ENCODE measurements at regions not wholly inside any gene's neighbourhood (a gene's known extent, or its start where the extent isn't known, plus 50 kb on each side); places are given as distances from the start of the nearest gene placed in this dataset.
"Not testable (repeated sequence)": the region's sequence is repeated elsewhere in the genome, so short reads cannot be mapped to it uniquely, and the experiment has no call there.

DNA sequence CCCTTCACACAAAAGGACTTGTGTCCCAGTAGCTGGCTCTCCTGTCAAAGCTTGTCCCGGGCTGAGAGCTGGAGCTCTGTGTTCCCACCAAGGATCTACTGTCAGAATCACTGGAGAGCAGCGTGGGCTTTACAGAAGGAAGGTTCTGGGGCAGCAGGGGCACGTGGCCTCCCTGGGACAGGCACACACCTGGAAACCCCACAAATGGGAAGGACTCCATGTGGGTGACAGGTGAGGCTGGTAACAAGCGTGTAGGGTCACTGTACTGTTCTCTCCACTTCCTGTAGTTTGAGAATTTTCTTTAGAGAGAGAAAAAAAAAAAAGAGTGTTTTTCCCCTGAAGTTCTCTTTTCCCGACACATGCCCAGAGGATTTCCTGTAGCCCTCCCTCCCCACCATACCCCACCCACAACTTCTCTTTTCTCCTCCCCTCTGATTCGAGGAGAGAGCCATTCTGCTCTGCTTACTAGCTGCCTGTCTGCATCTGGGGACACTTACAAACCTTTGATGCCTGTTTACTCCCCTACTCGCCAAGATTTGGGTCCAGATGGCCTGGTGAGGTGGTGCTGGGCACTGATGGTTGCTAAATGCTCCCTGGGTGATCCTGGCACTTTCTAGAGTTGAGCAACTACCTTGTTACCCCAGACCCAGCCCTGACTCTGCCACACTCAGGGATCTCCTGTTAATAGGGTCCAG lies 84.1 kb upstream of the SIRPA start:
- no peak for DNase-seq (ENCODE audit: low read depth)

DNA sequence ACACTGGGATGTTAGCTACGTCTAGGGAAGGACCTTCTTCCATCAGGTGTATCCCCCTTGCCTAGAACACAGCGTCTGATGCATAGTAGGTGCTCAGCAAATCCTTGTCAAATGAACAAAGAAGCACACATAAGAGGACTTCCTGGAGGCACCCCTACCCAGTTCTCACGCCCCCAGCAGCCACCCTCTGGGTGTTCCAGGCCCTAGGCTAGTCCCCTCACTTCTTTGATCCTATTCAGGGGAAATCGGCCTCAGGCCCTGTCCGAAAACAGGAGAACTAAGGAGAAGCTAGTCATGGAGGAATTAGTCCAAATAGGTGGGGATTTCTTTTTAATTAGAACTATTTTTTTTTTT lies 84.7 kb upstream of the SIRPA start:
- DNase-seq (ENCODE audit: low read depth), result no peak

DNA sequence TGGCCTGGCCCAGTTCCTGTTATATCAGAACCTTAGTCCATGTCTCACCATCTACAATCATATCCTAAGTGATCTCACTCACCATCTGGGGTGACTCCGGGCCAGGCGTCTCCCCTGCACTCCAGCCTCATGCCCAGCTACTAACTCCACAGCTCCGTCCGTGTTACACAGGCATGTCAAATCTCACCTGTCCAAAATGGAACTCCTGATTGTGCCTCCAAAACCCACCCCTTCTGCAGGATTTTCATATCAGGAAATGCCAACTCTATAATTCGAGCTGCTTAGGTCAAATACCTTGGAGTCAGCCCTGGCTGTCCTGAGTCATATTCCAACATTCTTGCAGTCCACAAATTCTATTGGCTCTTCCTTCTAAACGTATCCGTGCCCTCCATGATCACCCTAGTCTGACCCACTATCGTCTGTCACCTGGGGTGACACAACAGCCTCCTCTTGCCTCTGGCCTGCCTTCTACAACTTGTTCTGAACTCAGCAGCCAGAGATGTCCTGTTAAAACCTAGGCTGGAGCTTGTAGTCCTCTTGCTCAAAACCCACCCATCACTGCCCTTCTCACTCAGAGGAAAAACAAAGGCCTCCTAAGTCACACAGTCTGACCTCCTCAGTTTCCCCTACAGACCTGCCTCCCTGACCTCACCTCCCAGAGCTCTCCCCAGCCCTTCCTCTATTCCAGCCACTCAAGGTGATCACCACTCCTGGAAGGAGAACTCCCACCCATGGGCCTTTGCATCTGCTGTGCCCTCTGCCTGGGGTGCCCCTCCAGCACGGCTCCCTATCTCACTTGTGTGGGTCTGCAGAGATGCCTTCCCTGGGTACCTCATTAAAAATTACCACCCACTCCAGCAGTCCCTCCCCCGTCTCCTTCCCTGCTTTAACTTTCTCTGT lies 85.3 kb upstream of the SIRPA start:
- no peak for DNase-seq (ENCODE audit: low read depth)

DNA sequence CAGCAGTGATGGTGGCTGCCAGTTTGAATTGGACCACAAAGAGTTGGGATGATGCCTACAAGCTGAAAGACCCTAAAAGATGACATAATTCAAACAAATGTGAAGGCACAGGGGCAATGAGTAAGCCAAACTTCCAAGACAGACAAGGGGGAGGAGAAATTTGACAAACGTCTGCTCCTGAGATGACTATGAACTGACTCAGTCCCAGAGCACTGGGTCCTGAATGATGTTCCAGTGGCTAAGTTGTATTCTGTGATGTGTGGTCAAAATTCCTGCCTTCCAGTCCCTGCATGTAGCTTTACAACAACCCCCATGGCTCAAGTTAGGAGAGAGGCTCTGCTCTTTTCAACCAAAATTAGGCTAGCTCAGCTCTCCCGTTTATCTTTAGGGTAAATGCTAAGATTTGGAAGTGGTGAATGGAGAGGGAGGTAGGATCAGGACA lies 86.1 kb upstream of the SIRPA start:
- no peak for DNase-seq (ENCODE audit: low read depth)

DNA sequence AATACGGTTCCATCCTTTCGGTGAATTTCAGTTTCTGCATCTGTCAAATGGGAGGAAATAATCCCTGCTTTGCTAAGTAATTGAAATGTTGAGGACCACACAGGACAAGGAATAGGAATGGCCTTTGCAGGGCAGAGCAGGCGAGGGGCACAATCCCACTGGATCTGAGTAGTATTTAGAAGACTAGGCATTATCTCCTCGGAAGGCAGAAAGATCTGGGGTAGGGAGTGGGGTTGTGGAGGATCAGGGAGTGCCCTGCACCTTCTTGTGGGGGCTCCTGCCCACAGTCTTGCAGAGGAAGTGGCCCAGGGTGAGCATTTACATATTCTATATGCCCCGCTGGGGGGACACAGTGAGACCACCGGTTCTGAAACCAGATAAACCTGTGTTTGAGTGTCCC lies 87.1 kb upstream of the SIRPA start:
- no peak for DNase-seq (ENCODE audit: low read depth)

DNA sequence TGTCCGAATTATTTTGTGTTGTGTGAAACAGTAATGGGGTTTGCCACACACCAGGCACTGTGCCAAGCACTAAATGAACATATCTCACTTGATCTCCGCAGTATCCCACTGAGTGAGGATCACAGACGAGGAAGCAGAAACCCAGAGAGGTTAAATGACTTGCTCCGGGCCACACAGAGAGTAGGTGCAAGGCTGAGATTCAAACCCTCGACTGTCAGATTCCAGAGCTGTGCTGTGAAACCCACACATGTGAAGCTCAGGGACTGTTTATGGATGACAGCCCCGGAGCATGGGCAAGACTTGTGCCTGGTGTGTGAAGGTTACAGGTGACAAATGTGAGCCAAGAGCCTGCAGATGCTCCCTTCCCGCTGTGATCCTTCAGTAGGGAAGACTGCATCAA lies 87.8 kb upstream of the SIRPA start:
- DNase-seq (ENCODE audit: low read depth), result no peak

DNA sequence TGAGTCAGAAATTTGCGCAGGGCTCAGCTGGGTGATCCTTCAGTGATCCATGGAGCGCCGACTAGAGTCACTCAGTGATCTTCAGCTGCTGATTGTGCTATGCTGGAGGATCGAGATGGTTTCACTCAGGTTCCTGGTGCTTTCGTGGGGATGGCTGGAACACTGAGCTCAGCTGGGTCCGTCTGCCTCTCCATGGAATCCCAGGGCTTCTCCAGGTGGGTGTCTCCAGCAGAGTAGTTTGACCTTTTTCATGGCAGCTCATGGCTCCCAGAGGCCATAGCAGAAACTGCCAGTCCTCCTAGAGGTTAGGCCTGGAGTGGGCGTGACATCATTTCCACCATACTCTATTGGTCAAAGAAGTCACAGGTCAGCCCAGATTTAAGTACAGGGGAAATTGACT lies 88.8 kb upstream of the SIRPA start:
- DNase-seq (ENCODE audit: low read depth), result no peak

DNA sequence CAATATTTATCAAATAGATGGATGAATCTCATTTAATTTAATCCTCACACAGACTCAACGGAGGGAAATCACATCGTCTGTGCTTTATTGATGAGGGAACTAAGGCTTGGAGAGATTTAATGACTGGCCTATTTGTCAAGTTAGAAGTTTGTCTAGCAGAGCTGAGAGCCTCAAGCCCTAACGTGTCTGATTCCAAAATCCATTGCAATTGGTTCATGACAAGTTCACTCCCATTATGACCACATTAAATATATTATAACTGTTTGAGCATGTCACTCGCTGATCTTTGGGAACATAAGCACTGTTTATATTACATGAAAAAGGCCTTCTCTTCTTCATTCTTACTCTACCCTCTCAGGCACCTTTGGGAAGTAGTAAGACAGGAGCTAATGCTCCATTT lies 89.4 kb upstream of the SIRPA start:
- DNase-seq (ENCODE audit: low read depth), result no peak

DNA sequence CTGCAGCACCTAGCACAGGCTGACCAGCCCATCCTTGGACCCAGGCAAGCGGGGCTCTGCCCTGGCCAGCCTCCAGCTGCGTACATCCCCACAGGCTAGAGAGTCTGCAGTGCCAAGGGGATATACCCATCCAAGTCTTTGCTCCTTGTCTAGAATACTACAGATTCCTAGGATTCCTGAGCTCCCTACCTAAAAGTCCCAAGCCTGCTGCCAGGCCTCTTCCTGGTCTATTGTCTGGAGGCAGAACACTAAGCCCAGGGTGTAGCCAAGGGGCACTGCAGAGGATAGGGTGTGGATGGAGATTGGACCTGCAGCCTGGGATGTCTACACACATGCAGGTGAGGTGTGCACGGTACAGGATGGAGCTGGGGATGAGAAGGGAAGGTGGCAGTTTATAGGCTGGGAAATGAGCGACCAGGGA lies 90.0 kb upstream of the SIRPA start:
- no peak for DNase-seq (ENCODE audit: low read depth)

DNA sequence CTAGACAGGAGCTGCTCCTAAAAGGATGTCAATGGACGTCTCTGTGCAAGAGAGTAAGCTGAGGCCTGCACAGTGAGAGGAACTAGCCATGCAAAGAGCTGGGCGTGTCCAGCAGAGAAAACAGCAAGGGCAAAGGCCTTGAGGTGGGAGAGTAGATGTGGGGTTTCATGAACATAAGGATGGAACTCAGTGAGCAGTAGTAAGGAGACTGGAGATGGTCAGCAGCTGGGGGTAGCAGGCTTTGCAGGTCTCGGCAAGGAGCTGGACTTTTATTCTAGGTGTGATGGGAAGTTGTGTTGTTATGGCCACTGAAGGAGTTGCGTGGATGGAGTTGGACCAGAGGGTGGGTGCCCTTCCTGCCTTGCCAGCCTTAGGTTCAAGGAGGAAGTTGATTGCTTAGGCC lies 90.7 kb upstream of the SIRPA start:
- no peak for DNase-seq (ENCODE audit: low read depth)

DNA sequence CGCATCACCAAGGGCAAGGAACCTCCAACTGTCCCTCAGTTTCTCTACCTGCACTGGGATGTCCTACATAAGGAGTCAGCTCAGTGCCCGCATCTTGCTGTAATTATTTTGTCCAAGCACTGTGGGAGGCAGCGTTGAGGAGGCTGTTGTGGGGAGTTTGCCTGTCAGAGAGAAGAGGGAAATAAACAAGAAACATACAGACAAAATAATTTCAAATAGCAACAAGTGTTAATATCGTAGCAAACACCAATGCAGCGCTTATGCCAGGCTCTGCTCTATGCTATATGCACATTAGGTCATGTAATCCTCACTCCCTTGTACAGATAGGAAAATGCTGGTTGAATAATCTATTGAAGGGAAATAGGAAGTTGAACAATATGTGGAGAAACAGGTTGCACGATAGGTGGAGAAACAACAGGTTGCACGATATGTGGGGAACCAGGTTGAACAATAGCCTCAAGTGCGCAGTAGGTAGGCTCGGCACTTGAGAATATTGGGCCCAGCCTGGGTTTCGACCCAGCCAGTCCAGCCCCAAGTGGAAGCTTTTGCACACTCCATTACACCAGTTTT lies 91.2 kb upstream of the SIRPA start:
- DNase-seq (ENCODE audit: low read depth), result no peak

DNA sequence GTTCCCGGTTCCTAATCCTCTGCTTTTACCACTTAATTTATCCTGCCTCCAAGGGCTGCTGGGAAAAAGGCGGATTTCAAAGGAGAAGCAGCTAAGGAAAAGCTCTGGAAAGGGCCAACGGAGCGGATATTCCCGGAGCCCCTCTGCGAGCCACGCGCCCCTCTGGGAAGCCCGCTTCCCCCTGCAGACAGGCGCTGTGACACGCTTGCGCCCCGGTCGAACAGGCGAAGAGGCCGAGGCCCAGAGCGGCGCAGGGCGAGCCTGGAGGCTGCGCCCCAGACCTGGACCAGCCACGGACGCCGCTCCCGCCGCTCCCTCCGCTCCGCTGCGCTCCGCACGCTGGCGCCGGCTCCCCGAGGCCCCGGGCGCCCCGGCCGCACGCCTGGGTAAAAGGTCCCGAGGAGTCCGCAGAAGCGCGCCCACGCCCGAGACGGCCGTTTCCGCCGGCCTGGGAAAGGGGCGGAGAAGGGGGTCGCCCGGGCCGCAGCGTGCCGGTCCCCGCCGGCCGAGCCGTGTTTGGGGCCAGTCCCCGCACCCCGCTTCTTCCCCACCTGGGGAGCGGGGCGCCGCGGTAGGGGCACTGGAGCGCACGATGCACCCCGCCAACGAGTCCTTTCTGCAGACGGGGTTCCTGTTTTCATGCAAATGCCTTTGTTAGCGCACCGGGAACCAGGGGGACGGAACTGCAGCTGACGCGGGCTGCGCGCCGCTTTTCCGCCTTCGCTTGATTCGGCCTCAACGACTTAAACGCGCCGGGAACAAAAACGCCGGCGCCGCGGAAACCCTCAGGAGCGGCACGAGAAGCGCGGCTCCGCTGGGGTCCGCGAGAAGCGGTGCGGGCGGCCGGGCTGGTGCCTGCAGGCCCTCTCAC lies 91.9 kb upstream of the SIRPA start:
- no peak for DNase-seq (ENCODE audit: low read depth)

DNA sequence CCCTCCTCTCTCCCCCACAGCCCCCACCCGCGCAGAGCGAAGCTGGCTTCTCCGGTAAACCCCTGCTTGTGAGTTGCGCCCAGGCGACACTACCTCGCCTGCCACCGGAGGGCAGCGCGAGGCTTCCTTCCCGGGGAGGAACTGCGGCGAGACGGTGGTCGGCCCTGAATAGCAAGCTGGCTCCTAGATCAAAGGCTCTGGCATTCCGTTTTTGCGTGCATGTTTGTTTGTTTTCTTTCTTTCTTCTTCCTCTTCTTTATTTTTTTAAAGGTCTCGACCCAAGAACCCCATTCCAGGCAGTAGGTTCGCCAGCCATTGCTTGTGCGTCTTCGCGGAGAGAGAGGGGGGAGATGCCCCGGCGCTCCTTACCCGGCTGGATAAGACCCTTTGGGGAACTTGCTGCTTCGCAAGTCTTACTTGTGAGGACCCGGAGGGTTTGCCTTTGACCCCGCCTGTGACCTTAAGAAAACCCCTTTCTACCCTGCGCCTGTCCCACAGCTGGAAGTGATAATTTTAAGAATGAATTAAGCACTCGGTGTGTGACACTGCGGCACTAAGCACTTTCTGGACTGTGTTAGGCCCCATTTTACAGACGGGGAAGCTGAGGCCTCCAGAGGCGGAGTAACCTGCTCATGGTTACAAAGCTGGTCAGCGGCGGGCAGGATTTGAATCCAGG lies 92.7 kb upstream of the SIRPA start:
- peak; percentile 31 for DNase-seq (ENCODE audit: low read depth)

DNA sequence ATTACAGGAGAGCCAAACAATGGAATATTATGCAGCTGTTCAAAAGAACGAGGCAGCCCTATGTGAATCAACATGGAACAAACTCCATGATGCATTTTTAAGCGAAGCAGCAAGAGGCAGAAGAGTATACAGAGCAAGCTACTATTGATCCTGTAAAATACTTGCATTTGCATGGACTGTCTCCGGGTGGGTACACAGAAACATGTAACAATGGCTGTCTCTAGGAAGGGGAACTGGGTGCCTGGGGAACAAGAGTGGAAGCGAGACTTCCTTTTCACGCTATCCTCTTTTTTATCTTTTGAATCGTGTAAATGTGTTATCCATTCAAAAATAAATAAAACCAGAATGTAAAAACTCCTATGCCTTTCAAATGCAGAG lies 93.3 kb upstream of the SIRPA start:
- DNase-seq (ENCODE audit: low read depth), result no peak

DNA sequence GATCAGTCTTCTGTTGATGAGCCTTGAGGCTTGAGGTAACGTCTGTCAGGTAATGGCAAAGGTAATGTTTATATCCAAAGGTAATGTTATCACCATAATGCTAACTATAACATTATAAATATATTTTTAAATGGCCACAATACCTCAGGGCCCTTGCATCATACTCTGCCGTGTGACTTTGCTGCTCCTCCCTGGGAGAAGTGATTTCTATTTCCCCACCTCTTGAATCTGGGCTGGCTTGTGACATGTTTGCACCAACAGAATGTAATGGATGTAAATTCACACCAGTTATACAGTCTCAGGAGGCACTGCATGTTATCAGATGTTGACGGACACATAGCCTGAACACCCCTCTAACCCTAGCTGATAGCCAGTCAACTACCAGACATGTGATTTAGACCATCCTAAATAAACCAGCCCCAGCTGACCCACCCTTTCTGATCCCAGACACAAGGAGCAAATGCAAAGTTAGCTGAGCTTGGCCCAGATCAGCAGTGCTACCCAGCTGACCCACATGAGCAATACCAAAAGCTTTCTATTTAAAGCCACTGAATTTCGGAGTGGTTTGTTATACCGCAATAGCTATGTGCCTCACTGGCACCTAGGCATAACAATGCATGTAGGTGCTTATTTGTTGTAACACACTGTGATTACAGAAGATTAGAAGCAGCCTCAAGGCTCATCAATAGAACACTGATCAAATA lies 93.8 kb upstream of the SIRPA start:
- DNase-seq (ENCODE audit: low read depth), result no peak

DNA sequence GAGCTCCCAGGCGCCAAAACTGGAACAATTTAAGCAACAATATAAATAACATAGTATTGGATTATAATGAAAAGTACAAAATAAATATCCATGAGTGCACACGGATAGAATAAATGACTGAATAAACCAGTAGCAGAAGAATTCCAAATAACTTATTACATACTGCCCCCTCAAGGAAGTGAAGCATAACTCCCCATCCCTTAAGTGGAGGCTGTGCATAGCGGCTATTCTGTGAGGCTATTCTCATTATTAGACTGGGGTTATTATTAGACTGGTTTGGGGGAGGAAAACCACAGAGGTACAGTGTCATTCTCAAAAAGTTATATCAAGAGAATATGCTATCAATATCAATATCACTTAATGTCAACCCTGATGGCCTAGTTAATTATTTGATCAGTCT lies 94.4 kb upstream of the SIRPA start:
- DNase-seq (ENCODE audit: low read depth), result no peak

DNA sequence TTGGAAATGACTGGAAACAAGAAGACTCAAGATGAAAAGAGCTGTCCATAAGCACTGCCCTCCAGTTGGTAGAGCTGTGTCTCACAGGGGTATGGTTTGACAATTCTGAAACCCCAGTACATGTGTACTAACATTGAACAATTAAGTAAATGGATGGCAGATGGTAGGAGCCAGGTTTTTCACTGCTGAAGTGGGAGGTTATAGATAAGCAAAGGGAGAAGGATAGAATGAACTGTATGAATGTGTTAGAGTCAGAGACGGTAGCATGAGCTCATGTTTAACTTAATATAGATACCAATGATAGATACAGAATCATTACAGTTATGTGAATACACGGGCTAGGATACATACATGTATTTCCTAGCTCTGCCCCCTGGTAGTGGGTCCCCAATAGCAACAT lies 95.0 kb upstream of the SIRPA start:
- no peak for DNase-seq (ENCODE audit: low read depth)

DNA sequence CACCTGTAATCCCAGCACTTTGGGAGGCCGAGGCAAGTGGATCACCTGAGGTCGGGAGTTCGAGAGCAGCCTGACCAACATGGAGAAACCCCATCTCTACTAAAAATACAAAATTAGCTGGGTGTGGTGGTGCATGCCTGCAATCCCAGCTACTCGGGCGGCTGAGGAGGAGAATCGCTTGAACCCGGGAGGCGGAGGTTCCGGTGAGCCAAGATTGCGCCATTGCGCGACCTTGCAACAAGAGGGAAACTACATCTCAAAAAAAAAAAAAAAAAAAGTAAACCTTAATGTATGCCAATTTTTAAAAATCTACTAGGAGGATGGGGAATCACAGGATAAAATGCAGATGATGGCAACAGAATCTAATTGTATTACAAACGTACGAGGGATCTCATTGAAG lies 95.5 kb upstream of the SIRPA start:
- not testable (repeated sequence) for DNase-seq (ENCODE audit: low read depth)

DNA sequence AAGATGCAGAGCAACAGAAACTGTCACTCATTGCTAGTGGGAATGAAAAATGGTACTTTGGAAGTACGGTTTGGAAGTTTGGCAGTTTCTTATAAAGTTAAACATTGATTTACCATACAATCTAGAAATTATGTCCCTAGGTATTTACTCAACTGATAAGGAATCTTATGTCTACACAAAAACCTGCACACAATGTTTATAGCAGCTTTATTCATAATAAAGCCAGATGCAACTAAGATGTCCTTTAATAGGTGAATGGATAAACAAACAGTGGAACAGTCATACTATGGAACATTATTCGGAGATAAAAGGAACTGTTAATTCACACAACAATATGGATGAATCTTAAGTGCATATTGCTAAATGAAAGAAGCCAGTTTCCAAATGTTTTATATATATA lies 96.2 kb upstream of the SIRPA start:
- no peak for DNase-seq (ENCODE audit: low read depth)

DNA sequence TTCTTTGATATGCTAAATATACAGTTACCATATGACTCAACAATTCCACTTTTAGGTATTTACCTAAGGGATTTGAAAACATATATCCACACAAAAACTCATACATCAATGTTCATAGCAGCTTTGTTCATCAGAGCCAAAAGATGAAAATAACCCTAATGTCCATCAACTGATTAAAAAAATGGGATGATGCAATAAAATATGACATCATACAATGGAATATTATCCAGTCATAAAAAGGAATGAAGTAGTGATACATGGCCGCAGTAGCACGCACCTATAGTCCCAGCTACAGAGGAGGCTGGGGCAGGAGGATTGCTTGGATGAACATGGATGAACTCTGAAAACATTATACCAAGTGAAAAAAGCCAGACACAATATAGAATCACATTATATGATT lies 101.4 kb upstream of the SIRPA start:
- no peak for DNase-seq (ENCODE audit: low read depth)

DNA sequence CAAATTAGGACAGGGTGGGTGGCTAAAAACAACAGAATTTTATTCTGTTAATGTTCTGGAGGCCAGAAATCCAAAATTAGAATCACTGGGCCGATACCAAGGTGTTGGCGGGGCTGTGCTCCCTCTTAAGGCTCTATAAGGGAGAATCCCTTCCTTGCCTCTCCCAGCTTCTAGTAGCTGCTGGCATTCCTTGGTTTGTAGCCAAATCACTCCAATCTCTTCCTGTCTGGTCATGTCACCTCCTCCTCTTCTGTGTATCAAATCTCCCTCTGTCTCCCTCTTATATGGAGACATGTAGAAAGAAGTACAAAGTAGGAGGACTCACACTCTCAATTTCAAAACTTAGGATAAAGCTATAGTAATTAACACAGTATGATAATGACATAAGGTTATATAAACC lies 102.9 kb upstream of the SIRPA start:
- no peak for DNase-seq (ENCODE audit: low read depth)
